AG09319 (cell line): ENCODE measurements at regions not wholly inside any gene's neighbourhood (a gene's known extent, or its start where the extent isn't known, plus 50 kb on each side); places are given as distances from the start of the nearest gene placed in this dataset.

ENCODE experiments used
- DNase-seq: peaks from one replicate; pipeline ENCODE4 v3.0.0-alpha.2; 2010; ENCODE audit warnings: low read depth; ENCODE audit errors: extremely low read depth
- CTCF ChIP-seq: IDR thresholded peaks from 2 replicates; pipeline ENCODE4 v1.5.1; 2011; ENCODE audit warnings: low read depth, mild to moderate bottlenecking, inconsistent platforms, low read length, moderate library complexity

GRCh38 chr3:8368598-8368997, 133.0 kb upstream of the LMCD1 start:
- TF ChIP-seq CTCF = no peak
- DNase-seq = no peak

GRCh38 chr3:8369638-8370037, 132.0 kb upstream of the LMCD1 start:
- TF ChIP-seq CTCF = no peak
- DNase-seq = no peak

GRCh38 chr3:8371085-8371551, 130.5 kb upstream of the LMCD1 start:
- no peak for TF ChIP-seq CTCF
- DNase-seq = peak; percentile 28

GRCh38 chr3:8371960-8372463, 129.6 kb upstream of the LMCD1 start:
- TF ChIP-seq CTCF = no peak
- DNase-seq = no peak

- DNase-seq = no peak
- TF ChIP-seq CTCF = no peak
Measured at GRCh38 chr3:8380904-8381704, 120.5 kb upstream of the LMCD1 start.

- DNase-seq = peak; percentile 7
- TF ChIP-seq CTCF = no peak
Measured at GRCh38 chr3:8385848-8386620, 115.6 kb upstream of the LMCD1 start.

GRCh38 chr3:8387571-8387970, 114.1 kb upstream of the LMCD1 start:
- TF ChIP-seq CTCF = no peak
- no peak for DNase-seq
